ENCODE measurements at regions not wholly inside any gene's neighbourhood (a gene's known extent, or its start where the extent isn't known, plus 50 kb on each side); places are given as distances from the start of the nearest gene placed in this dataset.
A peak's percentile ranks its signal among the peaks of the same experiment; 100 is the strongest.

- DNase-seq, result peak; percentile 48
Measured at GRCh38 chr11:91947215-91947820, 277.3 kb upstream of the FAT3 start.

GRCh38 chr11:91946397-91946951 lies 278.1 kb upstream of the FAT3 start:
- DNase-seq, result peak; percentile 22

- DNase-seq, result no peak
Measured at GRCh38 chr11:91935120-91935519, 289.5 kb upstream of the FAT3 start.

GRCh38 chr11:91932151-91932821 lies 292.3 kb upstream of the FAT3 start:
- no peak for DNase-seq

GRCh38 chr11:91927448-91927847 lies 297.2 kb upstream of the FAT3 start:
- no peak for DNase-seq

- no peak for DNase-seq
Measured at GRCh38 chr11:91926965-91927364, 297.7 kb upstream of the FAT3 start.

- DNase-seq, result no peak
Measured at GRCh38 chr11:91922846-91923245, 301.8 kb upstream of the FAT3 start.

GRCh38 chr11:91921974-91922373 lies 302.6 kb upstream of the FAT3 start:
- DNase-seq, result no peak

GRCh38 chr11:91913407-91913806 lies 311.2 kb upstream of the FAT3 start:
- no peak for DNase-seq

GRCh38 chr11:91912322-91912721 lies 312.3 kb upstream of the FAT3 start:
- DNase-seq, result no peak

- no peak for DNase-seq
Measured at GRCh38 chr11:91906871-91907624, 317.6 kb upstream of the FAT3 start.

GRCh38 chr11:91904792-91905785 lies 319.5 kb upstream of the FAT3 start:
- DNase-seq, result no peak

GRCh38 chr11:91902312-91902711 lies 322.3 kb upstream of the FAT3 start:
- DNase-seq, result no peak

- no peak for DNase-seq
Measured at GRCh38 chr11:91880660-91881059, 344.0 kb upstream of the FAT3 start.

- DNase-seq, result no peak
Measured at GRCh38 chr11:91876746-91877145, 347.9 kb upstream of the FAT3 start.

GRCh38 chr11:91872243-91872642 lies 352.4 kb upstream of the FAT3 start:
- no peak for DNase-seq

GRCh38 chr11:91871791-91872190 lies 352.8 kb upstream of the FAT3 start:
- no peak for DNase-seq

- DNase-seq, result no peak
Measured at GRCh38 chr11:91871048-91871447, 353.6 kb upstream of the FAT3 start.

- DNase-seq, result no peak
Measured at GRCh38 chr11:91869686-91870085, 354.9 kb upstream of the FAT3 start.

- DNase-seq, result no peak
Measured at GRCh38 chr11:91866642-91867041, 358.0 kb upstream of the FAT3 start.

- DNase-seq, result no peak
Measured at GRCh38 chr11:91860661-91861060, 364.0 kb upstream of the FAT3 start.

- DNase-seq, result no peak
Measured at GRCh38 chr11:91859666-91860065, 365.0 kb upstream of the FAT3 start.

- DNase-seq, result no peak
Measured at GRCh38 chr11:91857179-91857578, 367.4 kb upstream of the FAT3 start.

Measured in NCI-H1694 treated with DMSO at 0.1 percent for 48 hours (cell line).